ENCODE measurements at regions not wholly inside any gene's neighbourhood (a gene's known extent, or its start where the extent isn't known, plus 50 kb on each side); places are given as distances from the start of the nearest gene placed in this dataset.
A peak's percentile ranks its signal among the peaks of the same experiment; 100 is the strongest.
"Not testable (repeated sequence)": the region's sequence is repeated elsewhere in the genome, so short reads cannot be mapped to it uniquely, and the experiment has no call there.

DNA sequence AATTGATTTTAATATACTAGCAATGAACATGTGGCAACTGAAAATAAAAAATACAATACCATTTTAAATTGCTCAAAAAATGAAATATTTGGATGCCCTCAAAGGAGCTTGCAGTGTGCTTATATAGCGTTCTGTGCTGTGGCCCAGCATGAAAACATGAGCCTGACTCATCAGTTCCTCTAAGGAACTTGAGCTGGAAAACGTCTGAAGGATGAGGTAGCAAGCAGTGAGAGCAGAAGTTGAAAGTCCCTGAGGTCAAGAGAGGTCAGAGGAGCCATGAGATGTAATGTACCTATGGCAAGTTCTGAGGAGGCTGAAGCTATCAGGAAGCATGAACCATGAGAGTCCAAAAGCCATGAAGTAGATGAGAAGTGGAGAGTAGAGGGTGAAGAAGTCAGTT, 59.7 kb downstream of the HMGB3 start:
- Histone ChIP-seq H3K4me3 (ENCODE audit: low read length in 2 of 2) (no peak overlapping the region), H3K27ac (ENCODE audit: low read depth, low read length) (no peak overlapping the region), H3K36me3 (ENCODE audit: insufficient read depth, low read length) (no peaks in the 10 kb centered on the region), H3K27me3 (ENCODE audit: insufficient read depth, low read length) (no peaks in the 10 kb centered on the region), H3K4me1 (ENCODE audit: insufficient read depth, low read length) (no peaks in the 10 kb centered on the region), H3K9me3 (ENCODE audit: control insufficient read depth in 1 of 2, low read length in 2 of 2) (no peaks in the 10 kb centered on the region)
- intact Hi-C loops (cut with micrococcal nuclease): no loop called here
- no peak for DNase-seq
- POLR2A ChIA-PET (ENCODE audit: partially characterized antibody): no interaction called here
- H3K4me3 Mint-ChIP-seq: no peak overlapping the region
- H3K27ac Mint-ChIP-seq: no peak overlapping the region
- no peaks in the 10 kb centered on the region for H3K36me3 Mint-ChIP-seq
- CTCF ChIA-PET (ENCODE audit: partially characterized antibody): no interaction called here
- peaks cover 2 to 6% of the 10 kb centered on the region in 2 donors for H3K27me3 Mint-ChIP-seq
- peaks cover 0 to 2% (median 0%) of the 10 kb centered on the region in 8 donors for H3K9me3 Mint-ChIP-seq
- H3K4me1 Mint-ChIP-seq: no peaks in the 10 kb centered on the region

DNA sequence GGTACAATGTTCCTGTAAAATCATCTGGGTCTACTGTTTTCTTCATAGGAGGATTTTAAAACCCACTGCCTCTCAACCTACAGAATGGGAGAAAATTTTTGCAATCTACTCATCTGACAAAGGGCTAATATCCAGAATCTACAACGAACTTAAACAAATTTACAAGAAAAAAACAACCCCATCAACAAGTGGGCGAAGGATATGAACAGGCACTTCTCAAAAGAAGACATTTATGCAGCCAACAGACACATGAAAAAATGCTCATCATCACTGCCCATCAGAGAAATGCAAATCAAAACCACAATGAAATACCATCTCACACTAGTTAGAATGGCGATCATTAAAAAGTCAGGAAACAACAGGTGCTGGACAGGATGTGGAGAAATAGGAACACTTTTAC, 83.2 kb downstream of the HMGB3 start:
- POLR2A ChIA-PET (ENCODE audit: partially characterized antibody); H3K36me3 ChIP-seq (ENCODE audit: insufficient read depth, low read length); H3K4me1 Mint-ChIP-seq; H3K27ac Mint-ChIP-seq; H3K27ac ChIP-seq (ENCODE audit: low read depth, low read length); H3K4me3 Mint-ChIP-seq; H3K27me3 Mint-ChIP-seq; H3K27me3 ChIP-seq (ENCODE audit: insufficient read depth, low read length); H3K9me3 ChIP-seq (ENCODE audit: control insufficient read depth in 1 of 2, low read length in 2 of 2); H3K4me3 ChIP-seq (ENCODE audit: low read length in 2 of 2); CTCF ChIA-PET (ENCODE audit: partially characterized antibody); H3K36me3 Mint-ChIP-seq; H3K4me1 ChIP-seq (ENCODE audit: insufficient read depth, low read length); DNase-seq; intact Hi-C loops (cut with micrococcal nuclease); H3K9me3 Mint-ChIP-seq: not testable (repeated sequence)

DNA sequence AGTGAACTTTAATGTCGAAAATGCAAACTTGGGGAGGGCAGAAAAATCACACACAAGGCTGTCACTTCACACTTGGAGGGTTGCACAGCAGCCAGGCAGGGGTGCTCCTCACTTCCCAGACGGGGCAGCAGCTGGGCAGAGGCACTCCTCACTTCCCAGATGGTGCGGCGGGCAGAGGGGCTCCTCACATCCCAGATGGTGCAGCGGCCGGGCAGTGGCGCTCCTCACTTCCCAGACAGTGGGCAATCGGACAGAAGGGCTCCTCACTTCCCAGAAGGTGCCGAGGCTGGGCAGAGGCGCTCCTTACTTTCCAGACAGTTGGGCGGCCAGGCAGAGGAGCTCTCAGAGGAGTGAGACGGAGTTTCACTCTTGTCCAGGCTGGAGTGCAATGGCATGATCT, 90.6 kb downstream of the HMGB3 start:
- POLR2A ChIA-PET (ENCODE audit: partially characterized antibody): no interaction called here
- H3K9me3 ChIP-seq (ENCODE audit: control insufficient read depth in 1 of 2, low read length in 2 of 2): no peaks in the 10 kb centered on the region
- DNase-seq: no peak
- H3K9me3 Mint-ChIP-seq: peaks cover 0 to 3% (median 0%) of the 10 kb centered on the region in 8 donors
- no peak overlapping the region for H3K27ac Mint-ChIP-seq
- no peaks in the 10 kb centered on the region for H3K4me1 ChIP-seq (ENCODE audit: insufficient read depth, low read length)
- H3K27me3 Mint-ChIP-seq: peaks cover 0 to 5% of the 10 kb centered on the region in 2 donors
- no peak overlapping the region for H3K27ac ChIP-seq (ENCODE audit: low read depth, low read length)
- intact Hi-C loops (cut with micrococcal nuclease): no loop called here
- H3K36me3 ChIP-seq (ENCODE audit: insufficient read depth, low read length): no peaks in the 10 kb centered on the region
- H3K4me1 Mint-ChIP-seq: no peaks in the 10 kb centered on the region
- no peaks in the 10 kb centered on the region for H3K36me3 Mint-ChIP-seq
- CTCF ChIA-PET (ENCODE audit: partially characterized antibody): no interaction called here
- H3K4me3 Mint-ChIP-seq: no peak overlapping the region
- no peaks in the 10 kb centered on the region for H3K27me3 ChIP-seq (ENCODE audit: insufficient read depth, low read length)
- H3K4me3 ChIP-seq (ENCODE audit: low read length in 2 of 2): no peak overlapping the region

DNA sequence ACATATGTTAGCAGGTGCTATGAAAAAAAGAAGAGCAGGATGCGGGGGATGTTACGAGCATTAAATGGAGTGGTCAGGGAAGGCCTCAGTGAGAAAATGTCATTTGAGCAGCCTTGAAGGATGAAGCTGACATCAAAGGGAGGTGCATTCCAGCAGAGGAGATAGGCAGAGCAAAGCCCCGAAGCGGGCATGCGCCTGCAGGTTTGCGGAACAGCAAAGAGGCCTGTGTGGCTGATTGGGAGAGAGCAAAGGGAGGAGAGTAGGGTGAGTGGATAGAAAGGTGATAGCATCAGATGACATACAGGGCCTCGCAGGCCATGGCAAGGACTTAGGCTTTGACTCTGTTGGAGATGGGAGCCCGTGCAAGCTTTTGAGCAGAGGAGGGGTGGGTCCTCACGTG, 95.4 kb upstream of the GPR50 start:
- Mint-ChIP-seq H3K27ac (no peak overlapping the region), H3K36me3 (no peaks in the 10 kb centered on the region), H3K9me3 (peaks cover 0 to 1% (median 0%) of the 10 kb centered on the region in 8 donors), H3K4me3 (peak overlapping the region in 1 of 8 donors; percentile 49), H3K27me3 (peaks cover 10 to 14% of the 10 kb centered on the region in 2 donors), H3K4me1 (peaks cover 0 to 4% (median 0%) of the 10 kb centered on the region in 4 donors)
- no peaks in the 10 kb centered on the region for H3K27me3 ChIP-seq (ENCODE audit: insufficient read depth, low read length)
- H3K36me3 ChIP-seq (ENCODE audit: insufficient read depth, low read length): no peaks in the 10 kb centered on the region
- no peaks in the 10 kb centered on the region for H3K4me1 ChIP-seq (ENCODE audit: insufficient read depth, low read length)
- DNase-seq: no peak
- no peak overlapping the region for H3K4me3 ChIP-seq (ENCODE audit: low read length in 2 of 2)
- no peak overlapping the region for H3K27ac ChIP-seq (ENCODE audit: low read depth, low read length)
- CTCF ChIA-PET (ENCODE audit: partially characterized antibody): interaction anchor here (1.2 to 8.2 kb wide), 5 partner anchors 239 to 317 kb away, joined by 3 to 133 read pairs (median 8); no protein-coding TSS in a partner anchor
- POLR2A ChIA-PET (ENCODE audit: partially characterized antibody): no interaction called here
- intact Hi-C loops (cut with micrococcal nuclease): loop anchor here (5.0 kb wide), 2 partner anchors 99 to 1209 kb away; partner anchors contain the start of gene HMGB3
- H3K9me3 ChIP-seq (ENCODE audit: control insufficient read depth in 1 of 2, low read length in 2 of 2): no peaks in the 10 kb centered on the region

DNA sequence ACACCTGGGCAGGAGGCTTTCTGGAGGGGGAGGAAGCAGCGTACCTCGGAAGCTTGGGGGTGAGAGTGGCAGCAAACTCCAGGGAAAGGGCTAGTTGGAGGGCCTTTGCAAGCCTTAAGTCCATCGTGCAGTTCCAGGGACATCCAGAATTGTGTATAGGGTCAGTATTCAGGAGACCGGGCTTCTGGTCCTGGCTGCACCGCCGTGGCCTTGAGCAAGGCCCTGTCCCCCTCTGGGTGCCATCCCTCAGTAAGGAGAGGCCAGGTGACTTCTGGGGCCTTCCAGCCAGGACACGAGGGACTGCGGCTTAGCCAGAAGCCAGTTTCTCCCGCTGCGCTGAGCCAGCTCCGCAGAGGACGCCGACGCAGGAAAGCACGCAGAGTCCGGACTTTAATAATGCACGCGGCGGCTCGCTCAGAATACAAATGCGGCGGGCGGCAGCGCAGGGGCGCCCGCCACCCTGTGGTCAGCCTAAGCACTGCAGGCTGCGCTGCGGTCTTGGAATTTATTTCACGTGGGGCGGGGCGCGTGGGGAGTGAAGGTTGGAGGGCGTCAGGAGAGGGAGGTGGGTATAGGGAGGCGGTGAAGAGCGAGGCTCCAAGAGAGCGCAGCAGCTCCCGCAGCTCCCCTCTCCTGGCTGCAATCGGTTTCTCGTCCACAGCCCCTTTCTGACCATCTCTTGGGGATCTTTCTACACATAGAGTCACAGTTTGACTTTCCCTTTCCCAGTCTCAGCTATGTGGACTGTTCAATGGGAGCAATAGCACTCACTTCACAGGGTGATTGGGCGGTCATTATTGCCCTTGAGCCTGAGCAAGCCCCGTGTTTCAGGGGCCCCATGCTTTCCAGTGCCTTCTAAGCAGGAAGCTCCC, 94.1 kb upstream of the GPR50 start:
- ChIA-PET POLR2A (ENCODE audit: partially characterized antibody) (no interaction called here), CTCF (ENCODE audit: partially characterized antibody) (interaction anchor here (0.6 to 8.2 kb wide), 10 partner anchors 10 to 319 kb away, joined by 3 to 133 read pairs (median 4); no protein-coding TSS in a partner anchor)
- Mint-ChIP-seq H3K4me1 (peaks cover 0 to 4% (median 0%) of the 10 kb centered on the region in 4 donors), H3K36me3 (no peaks in the 10 kb centered on the region), H3K9me3 (peaks cover 0 to 1% (median 0%) of the 10 kb centered on the region in 8 donors), H3K4me3 (peak overlapping the region in 6 of 8 donors; percentile 13 to 52 (median 25)), H3K27me3 (peaks cover 10 to 11% of the 10 kb centered on the region in 2 donors), H3K27ac (no peak overlapping the region)
- Histone ChIP-seq H3K4me1 (ENCODE audit: insufficient read depth, low read length) (no peaks in the 10 kb centered on the region), H3K36me3 (ENCODE audit: insufficient read depth, low read length) (no peaks in the 10 kb centered on the region), H3K27me3 (ENCODE audit: insufficient read depth, low read length) (no peaks in the 10 kb centered on the region), H3K4me3 (ENCODE audit: low read length in 2 of 2) (no peak overlapping the region), H3K27ac (ENCODE audit: low read depth, low read length) (no peak overlapping the region), H3K9me3 (ENCODE audit: control insufficient read depth in 1 of 2, low read length in 2 of 2) (no peaks in the 10 kb centered on the region)
- intact Hi-C loops (cut with micrococcal nuclease): loop anchor here (1.0 to 5.0 kb wide), 3 partner anchors 100 to 1210 kb away; partner anchors contain the start of gene HMGB3
- DNase-seq: peak; percentile 39 to 50 (median 46)

DNA sequence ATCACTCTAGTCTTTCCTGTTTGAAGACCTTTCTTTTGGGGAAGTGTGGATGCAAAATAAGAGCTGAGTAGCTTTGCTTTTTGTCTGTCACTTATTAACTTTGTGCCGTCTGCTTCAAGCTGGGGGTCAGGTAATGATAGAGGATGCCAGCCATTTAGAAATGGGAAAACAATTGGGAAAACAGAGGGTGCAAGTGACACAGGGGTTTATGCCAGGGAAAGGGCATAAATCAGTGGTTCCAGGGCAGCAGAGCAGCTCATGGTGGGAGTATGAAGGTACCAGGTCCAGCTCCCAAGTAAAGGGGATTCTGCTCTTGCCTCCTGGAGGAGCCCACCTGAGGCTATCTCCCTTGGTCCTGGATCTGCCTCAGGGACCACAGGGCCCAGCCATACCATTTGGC, 91.9 kb upstream of the GPR50 start:
- intact Hi-C loops (cut with micrococcal nuclease): loop anchor here (5.0 kb wide), 2 partner anchors 102 to 1212 kb away; partner anchors contain the start of gene HMGB3
- Mint-ChIP-seq H3K27me3 (peaks cover 10% of the 10 kb centered on the region in 2 donors), H3K4me3 (no peak overlapping the region), H3K9me3 (peaks cover 0 to 1% (median 0%) of the 10 kb centered on the region in 8 donors), H3K36me3 (no peaks in the 10 kb centered on the region), H3K4me1 (peaks cover 0 to 4% (median 0%) of the 10 kb centered on the region in 4 donors), H3K27ac (no peak overlapping the region)
- DNase-seq: no peak
- Histone ChIP-seq H3K27me3 (ENCODE audit: insufficient read depth, low read length) (peaks cover 4% of the 10 kb centered on the region), H3K4me1 (ENCODE audit: insufficient read depth, low read length) (no peaks in the 10 kb centered on the region), H3K27ac (ENCODE audit: low read depth, low read length) (no peak overlapping the region), H3K4me3 (ENCODE audit: low read length in 2 of 2) (no peak overlapping the region), H3K36me3 (ENCODE audit: insufficient read depth, low read length) (no peaks in the 10 kb centered on the region), H3K9me3 (ENCODE audit: control insufficient read depth in 1 of 2, low read length in 2 of 2) (no peaks in the 10 kb centered on the region)
- POLR2A ChIA-PET (ENCODE audit: partially characterized antibody): no interaction called here
- CTCF ChIA-PET (ENCODE audit: partially characterized antibody): interaction anchor here (1.1 to 8.2 kb wide), 2 partner anchors 120 to 314 kb away, joined by 3 to 133 read pairs; no protein-coding TSS in a partner anchor

DNA sequence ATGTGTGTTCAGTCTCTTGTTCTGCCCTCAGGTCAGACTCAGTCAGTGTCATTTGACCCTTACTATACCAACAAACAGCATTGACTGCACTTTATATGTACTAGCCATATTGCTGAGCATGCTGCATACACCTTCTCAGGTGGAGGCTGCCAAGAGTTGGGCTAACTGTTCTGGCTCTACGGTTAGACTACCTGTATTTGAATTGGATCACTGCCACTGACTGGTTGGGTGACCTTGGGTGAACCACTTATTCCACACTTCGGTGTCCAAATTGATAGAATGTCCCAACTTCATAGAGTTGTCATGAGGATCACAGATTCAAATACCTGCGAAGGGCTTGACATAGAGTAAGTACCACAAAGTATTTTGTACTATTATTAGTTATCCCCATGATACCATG, 91.2 kb upstream of the GPR50 start:
- Mint-ChIP-seq H3K27me3 (peaks cover 8 to 10% of the 10 kb centered on the region in 2 donors), H3K36me3 (no peaks in the 10 kb centered on the region), H3K4me3 (no peak overlapping the region), H3K27ac (no peak overlapping the region), H3K9me3 (peaks cover 0 to 1% (median 0%) of the 10 kb centered on the region in 8 donors), H3K4me1 (peaks cover 0 to 4% (median 0%) of the 10 kb centered on the region in 4 donors)
- Histone ChIP-seq H3K4me3 (ENCODE audit: low read length in 2 of 2) (no peak overlapping the region), H3K36me3 (ENCODE audit: insufficient read depth, low read length) (no peaks in the 10 kb centered on the region), H3K4me1 (ENCODE audit: insufficient read depth, low read length) (no peaks in the 10 kb centered on the region), H3K9me3 (ENCODE audit: control insufficient read depth in 1 of 2, low read length in 2 of 2) (no peaks in the 10 kb centered on the region), H3K27me3 (ENCODE audit: insufficient read depth, low read length) (peaks cover 4% of the 10 kb centered on the region), H3K27ac (ENCODE audit: low read depth, low read length) (no peak overlapping the region)
- intact Hi-C loops (cut with micrococcal nuclease): no loop called here
- no peak for DNase-seq
- CTCF ChIA-PET (ENCODE audit: partially characterized antibody): interaction anchor here (8.2 kb wide), 1 partner anchor 314 kb away, joined by 133 read pairs; no protein-coding TSS in a partner anchor
- POLR2A ChIA-PET (ENCODE audit: partially characterized antibody): no interaction called here
